ENCODE measurements at regions not wholly inside any gene's neighbourhood (a gene's known extent, or its start where the extent isn't known, plus 50 kb on each side); places are given as distances from the start of the nearest gene placed in this dataset.

GRCh38 chr7:67588631-67589030, 592.0 kb downstream of the TYW1 start (continued):
- TF ChIP-seq REST (IDR thresholded peaks at IDR 0.05; ENCODE audit: unreplicated experiment) (no peak), EZH2 (IDR thresholded peaks at IDR 0.05; ENCODE audit: low read depth, unreplicated experiment) (no peak), POLR2AphosphoS5 (IDR thresholded peaks at IDR 0.05; ENCODE audit: low read depth) (no peak), ZNF331 (CRISPR knock-in tag; IDR thresholded peaks at IDR 0.05; ENCODE audit: low read depth) (no peak)

GRCh38 chr7:67589183-67589582, 592.5 kb downstream of the TYW1 start:
- DNase-seq (ENCODE audit: low spot score): no peak
- no peak overlapping the region for H3K4me3 Mint-ChIP-seq
- Histone ChIP-seq H3K4me2 (no peak overlapping the region), H3K36me3 (ENCODE audit: insufficient read depth) (no peaks in the 10 kb centered on the region), H3K27ac (ENCODE audit: low read depth) (no peak overlapping the region), H3K4me3 (no peak overlapping the region), H2AFZ (no peak overlapping the region), H3K9me2 (ENCODE audit: insufficient read depth) (no peaks in the 10 kb centered on the region), H3K79me2 (replicated peaks; ENCODE audit: insufficient read depth) (no peaks in the 10 kb centered on the region), H3K27me3 (ENCODE audit: insufficient read depth) (no peaks in the 10 kb centered on the region), H3F3A (replicated peaks; ENCODE audit: low read depth) (no peaks in the 10 kb centered on the region), H3K4me1 (ENCODE audit: insufficient read depth) (no peaks in the 10 kb centered on the region), H4K20me1 (replicated peaks; ENCODE audit: insufficient read depth) (no peaks in the 10 kb centered on the region)
- ATAC-seq: no peak
- peaks cover 36% of the 10 kb centered on the region for H3K36me3 Mint-ChIP-seq (ENCODE audit: low read depth)
- no peak for TF ChIP-seq CREB1 (CRISPR knock-in tag; IDR thresholded peaks at IDR 0.05; ENCODE audit: low read depth)
- H3K27me3 Mint-ChIP-seq (ENCODE audit: insufficient read depth, low read depth, poor library complexity): peaks cover 2% of the 10 kb centered on the region
- H3K27ac Mint-ChIP-seq: no peak overlapping the region
- no peaks in the 10 kb centered on the region; the same call in none of the 3 replicates for H3K9me3 Mint-ChIP-seq
- H3K4me1 Mint-ChIP-seq: no peaks in the 10 kb centered on the region

- Histone ChIP-seq H3F3A (replicated peaks; ENCODE audit: low read depth) (no peaks in the 10 kb centered on the region), H3K9me2 (ENCODE audit: insufficient read depth) (no peaks in the 10 kb centered on the region), H3K4me3 (no peak overlapping the region), H3K79me2 (replicated peaks; ENCODE audit: insufficient read depth) (no peaks in the 10 kb centered on the region), H3K4me2 (no peak overlapping the region), H4K20me1 (replicated peaks; ENCODE audit: insufficient read depth) (no peaks in the 10 kb centered on the region), H3K4me1 (ENCODE audit: insufficient read depth) (no peaks in the 10 kb centered on the region), H3K36me3 (ENCODE audit: insufficient read depth) (no peaks in the 10 kb centered on the region), H3K27me3 (ENCODE audit: insufficient read depth) (no peaks in the 10 kb centered on the region), H2AFZ (no peak overlapping the region), H3K27ac (ENCODE audit: low read depth) (no peak overlapping the region)
- H3K36me3 Mint-ChIP-seq (ENCODE audit: low read depth): peaks cover 37% of the 10 kb centered on the region
- TF ChIP-seq ETS1 (IDR thresholded peaks at IDR 0.05): no peak
- no peak for TF ChIP-seq ZNF114 (CRISPR knock-in tag; IDR thresholded peaks at IDR 0.05)
- TF ChIP-seq EZH2phosphoT487 (IDR thresholded peaks at IDR 0.05; ENCODE audit: unreplicated experiment): no peak
- no peak for TF ChIP-seq NANOG (IDR thresholded peaks at IDR 0.05; ENCODE audit: borderline replicate concordance)
- TF ChIP-seq REST (IDR thresholded peaks at IDR 0.05; ENCODE audit: unreplicated experiment): no peak
- no peak for TF ChIP-seq POLR2AphosphoS5 (IDR thresholded peaks at IDR 0.05; ENCODE audit: low read depth)
- no peak for TF ChIP-seq CREB1 (CRISPR knock-in tag; IDR thresholded peaks at IDR 0.05; ENCODE audit: low read depth)
- TF ChIP-seq JUNB (IDR thresholded peaks at IDR 0.05; ENCODE audit: unreplicated experiment): no peak
- no peaks in the 10 kb centered on the region; the same call in none of the 3 replicates for H3K9me3 Mint-ChIP-seq
- H3K4me3 Mint-ChIP-seq: no peak overlapping the region
- peaks cover 2% of the 10 kb centered on the region for H3K27me3 Mint-ChIP-seq (ENCODE audit: insufficient read depth, low read depth, poor library complexity)
- DNase-seq (ENCODE audit: low spot score) (no peak), ATAC-seq (no peak)
- no peaks in the 10 kb centered on the region for H3K4me1 Mint-ChIP-seq
- H3K27ac Mint-ChIP-seq: no peak overlapping the region
These were observed 594.0 kb downstream of the TYW1 start for GRCh38 chr7:67590649-67591048.
